ENCODE measurements at regions not wholly inside any gene's neighbourhood (a gene's known extent, or its start where the extent isn't known, plus 50 kb on each side); places are given as distances from the start of the nearest gene placed in this dataset.

- no peak for TF ChIP-seq EZH2 (IDR thresholded peaks at IDR 0.05; ENCODE audit: borderline replicate concordance, insufficient read depth, low read depth, low read length, poor library complexity, severe bottlenecking)
- TF ChIP-seq CTCF (IDR thresholded peaks at IDR 0.05) = no peak
Measured at GRCh38 chr14:43014338-43014737, 1407.7 kb downstream of the LRFN5 start.

Measured in B cell (primary cell).